GM12874 (cell line): ENCODE measurements at regions not wholly inside any gene's neighbourhood (a gene's known extent, or its start where the extent isn't known, plus 50 kb on each side); places are given as distances from the start of the nearest gene placed in this dataset.

ENCODE experiments used
- CTCF ChIP-seq: IDR thresholded peaks from 2 replicates; pipeline ENCODE4 v1.5.1; 2011; ENCODE audit warnings: low read depth, mild to moderate bottlenecking, control low read depth, low read length, moderate library complexity; ENCODE audit not compliant: insufficient read depth

- TF ChIP-seq CTCF = no peak
Measured at GRCh38 chr4:112708772-112709171, 71.8 kb downstream of the LARP7 start.

- TF ChIP-seq CTCF = no peak
Measured at GRCh38 chr4:112714922-112715901, 78.3 kb downstream of the LARP7 start.

- TF ChIP-seq CTCF = no peak
Measured at GRCh38 chr4:112717856-112718255, 80.9 kb downstream of the LARP7 start.

- no peak for TF ChIP-seq CTCF
Measured at GRCh38 chr4:112721627-112722026, 84.7 kb downstream of the LARP7 start.

GRCh38 chr4:112726041-112726440, 89.1 kb downstream of the LARP7 start:
- no peak for TF ChIP-seq CTCF

- no peak for TF ChIP-seq CTCF
Measured at GRCh38 chr4:112731715-112732114, 94.8 kb downstream of the LARP7 start.

- no peak for TF ChIP-seq CTCF
Measured at GRCh38 chr4:112732142-112732541, 95.2 kb downstream of the LARP7 start.
